ENCODE measurements at regions not wholly inside any gene's neighbourhood (a gene's known extent, or its start where the extent isn't known, plus 50 kb on each side); places are given as distances from the start of the nearest gene placed in this dataset.

- no peak for TF ChIP-seq POLR2A (IDR thresholded peaks at IDR 0.05)
- TF ChIP-seq CTCF (IDR thresholded peaks at IDR 0.05), result no peak
These were observed 87.9 kb upstream of the NPSR1 start for GRCh38 chr7:34569975-34570699.

Data from testis (tissue), 2 donors.